HG03135 (cell line): ENCODE measurements at regions not wholly inside any gene's neighbourhood (a gene's known extent, or its start where the extent isn't known, plus 50 kb on each side); places are given as distances from the start of the nearest gene placed in this dataset.

ENCODE experiments used
- ATAC-seq: cut with Tn5 transposase; IDR thresholded peaks from one replicate; pipeline ENCODE4 v1.9.1; 2021; ENCODE audit warnings: mild to moderate bottlenecking, moderate library complexity; ENCODE audit not compliant: unreplicated experiment

GRCh38 chr4:24637173-24637572 lies 52.8 kb upstream of the DHX15 start:
- no peak for ATAC-seq

GRCh38 chr4:24638396-24638875 lies 54.1 kb upstream of the DHX15 start:
- ATAC-seq: no peak

- ATAC-seq: no peak
Measured at GRCh38 chr4:24639714-24640113, 55.4 kb upstream of the DHX15 start.

DNA sequence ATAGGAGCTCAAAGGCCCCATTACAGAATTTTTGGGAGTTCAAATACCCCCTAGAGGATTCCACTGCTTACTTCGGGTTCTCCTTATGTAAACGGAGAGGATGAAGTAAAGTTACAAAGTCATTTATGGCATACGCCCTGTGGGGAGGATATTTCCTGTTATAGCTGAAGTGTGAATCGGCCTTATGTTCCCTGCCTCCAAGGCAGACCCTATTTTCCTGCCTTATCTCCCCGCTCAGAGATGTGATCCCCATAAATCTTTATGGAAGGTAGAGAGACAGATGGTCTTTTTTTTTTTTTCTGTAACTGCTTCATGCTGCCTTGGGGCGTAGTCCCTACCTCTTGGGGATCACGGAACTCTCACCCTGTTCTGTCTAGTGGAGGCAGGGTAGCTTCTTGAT lies 56.0 kb upstream of the DHX15 start:
- ATAC-seq: no peak

DNA sequence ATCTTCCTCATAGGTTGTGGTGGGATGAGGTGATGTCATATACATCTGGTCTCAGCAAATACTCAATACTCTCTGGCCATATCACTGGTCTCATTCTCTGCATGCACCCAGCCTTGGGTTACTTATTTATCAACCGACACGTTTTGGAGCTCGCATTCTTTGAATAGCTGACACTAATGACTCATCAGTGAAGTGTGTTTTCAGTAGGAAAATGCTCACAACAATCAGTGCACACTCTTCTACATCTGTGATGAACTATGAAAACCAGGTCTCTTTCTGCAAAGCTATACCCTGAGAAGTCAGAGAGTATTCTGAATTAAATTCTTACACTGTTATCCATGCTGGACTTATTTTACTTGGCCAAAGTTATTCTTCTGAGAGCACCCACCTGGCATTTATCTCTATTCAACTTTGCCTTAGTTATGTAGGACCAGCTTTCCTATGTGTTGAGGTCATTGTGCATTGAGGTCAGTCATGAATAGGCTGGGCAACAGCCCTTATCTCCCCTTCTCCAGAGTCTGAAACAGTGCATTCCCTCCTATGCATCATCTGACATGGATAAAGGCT lies 58.7 kb upstream of the DHX15 start:
- ATAC-seq: no peak

- no peak for ATAC-seq
Measured at GRCh38 chr4:24643774-24644520, 59.6 kb upstream of the DHX15 start.

DNA sequence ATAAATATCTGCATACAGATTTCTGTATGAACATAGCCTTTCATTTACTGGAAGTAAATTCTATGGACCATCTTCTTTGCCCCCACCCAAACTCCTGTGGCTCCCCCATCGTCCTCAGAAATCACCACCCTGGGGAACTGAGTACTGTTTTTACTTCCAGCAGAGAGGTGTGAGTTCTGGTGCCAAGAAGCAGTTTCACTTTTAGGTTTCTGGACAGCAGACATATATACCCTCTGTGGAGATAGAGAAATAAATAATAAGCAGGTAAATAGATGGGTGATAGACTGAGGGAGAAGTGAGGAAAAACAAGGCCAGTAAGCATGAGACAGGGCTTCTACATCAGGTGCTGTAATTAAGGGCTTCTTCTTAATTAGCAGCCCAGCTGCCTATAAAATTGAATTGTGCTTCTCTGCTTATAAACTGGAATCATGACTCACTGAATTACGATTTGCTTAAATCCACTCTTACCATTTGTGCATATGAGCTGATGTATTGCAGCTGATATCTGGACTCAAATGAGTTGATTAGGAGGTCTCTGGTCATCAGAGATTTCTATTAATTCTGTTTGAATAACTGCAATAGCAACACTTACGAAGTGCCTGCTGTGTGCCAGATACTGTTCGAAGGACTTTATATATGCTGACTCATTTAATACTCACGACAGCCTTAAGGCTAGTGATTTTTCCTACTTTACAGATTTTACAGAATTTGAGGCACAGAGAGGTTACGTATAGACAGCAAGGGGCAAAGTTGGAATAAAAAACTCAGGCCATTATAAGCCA lies 60.8 kb upstream of the DHX15 start:
- ATAC-seq: no peak

GRCh38 chr4:24645765-24646550 lies 61.6 kb upstream of the DHX15 start:
- no peak for ATAC-seq

DNA sequence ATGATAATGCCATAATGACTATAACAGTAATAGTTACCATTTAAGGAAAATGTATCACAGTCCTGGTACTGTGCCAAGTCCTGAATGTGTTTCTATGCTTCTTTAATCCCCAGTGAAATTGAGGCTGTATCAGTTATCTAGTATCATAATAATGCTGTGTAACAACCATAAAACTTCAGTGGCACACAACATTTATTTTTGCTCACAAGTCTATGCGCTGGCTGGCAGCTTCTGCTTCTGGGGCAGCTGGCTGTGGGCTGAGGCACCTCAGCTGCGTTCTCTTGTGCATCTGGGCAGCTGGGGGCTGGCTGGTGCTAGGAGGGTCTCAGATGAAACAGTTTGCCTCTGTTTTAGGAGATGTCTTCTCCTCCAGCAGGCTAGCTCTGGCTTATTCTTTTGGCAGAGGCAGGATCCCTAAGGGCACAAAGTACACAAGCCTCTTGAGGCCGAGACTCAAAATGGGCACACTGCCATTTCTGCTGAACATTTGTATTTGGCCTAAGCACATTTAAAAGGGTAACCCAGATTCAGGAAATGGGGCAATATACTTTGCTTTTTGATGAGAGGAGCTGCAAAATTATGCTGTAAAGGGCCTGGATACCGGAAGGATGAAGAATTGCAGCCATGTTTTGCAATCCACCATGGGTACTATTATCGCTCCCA lies 62.6 kb upstream of the DHX15 start:
- no peak for ATAC-seq

GRCh38 chr4:24650849-24651640 lies 66.7 kb upstream of the DHX15 start:
- ATAC-seq: no peak

DNA sequence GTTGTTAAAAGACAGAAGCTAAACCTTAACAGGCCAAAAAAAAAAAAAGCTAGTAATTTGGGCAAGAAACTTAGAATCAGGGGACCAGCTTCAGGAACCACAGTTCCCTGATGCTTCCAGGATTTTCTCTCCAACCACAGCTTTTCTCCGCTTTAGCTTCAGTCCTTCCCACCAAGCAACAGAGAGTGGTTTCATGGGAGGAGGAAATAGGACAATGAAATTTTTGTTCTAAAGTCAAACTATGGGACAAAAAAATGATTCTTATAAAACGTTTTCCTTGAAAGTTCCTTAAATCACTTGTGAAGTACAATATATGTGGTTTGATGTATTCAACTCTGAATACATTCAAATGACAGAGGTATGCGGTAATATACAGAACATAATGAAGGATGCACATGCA lies 71.0 kb upstream of the DHX15 start:
- no peak for ATAC-seq

- ATAC-seq: no peak
Measured at GRCh38 chr4:24655971-24656370, 71.6 kb upstream of the DHX15 start.

DNA sequence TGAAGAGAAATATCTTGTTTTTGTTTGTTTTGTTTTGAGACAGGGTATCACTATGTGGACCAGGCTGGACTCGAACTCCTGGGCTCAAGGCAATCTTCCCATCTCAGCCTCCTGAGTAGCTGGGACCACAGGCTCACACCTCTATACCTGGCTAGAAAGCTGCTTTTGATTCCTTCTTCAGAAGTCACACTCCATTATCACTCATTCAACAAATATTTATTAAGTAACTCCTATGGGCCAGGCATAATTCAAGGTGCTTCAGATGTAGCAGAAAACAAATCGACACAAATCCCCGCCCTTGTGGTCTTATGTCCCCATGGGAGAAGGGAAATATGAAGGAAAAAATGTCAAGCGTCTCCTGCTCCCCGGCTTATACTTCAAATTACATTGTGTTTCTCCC lies 72.6 kb upstream of the DHX15 start:
- no peak for ATAC-seq

DNA sequence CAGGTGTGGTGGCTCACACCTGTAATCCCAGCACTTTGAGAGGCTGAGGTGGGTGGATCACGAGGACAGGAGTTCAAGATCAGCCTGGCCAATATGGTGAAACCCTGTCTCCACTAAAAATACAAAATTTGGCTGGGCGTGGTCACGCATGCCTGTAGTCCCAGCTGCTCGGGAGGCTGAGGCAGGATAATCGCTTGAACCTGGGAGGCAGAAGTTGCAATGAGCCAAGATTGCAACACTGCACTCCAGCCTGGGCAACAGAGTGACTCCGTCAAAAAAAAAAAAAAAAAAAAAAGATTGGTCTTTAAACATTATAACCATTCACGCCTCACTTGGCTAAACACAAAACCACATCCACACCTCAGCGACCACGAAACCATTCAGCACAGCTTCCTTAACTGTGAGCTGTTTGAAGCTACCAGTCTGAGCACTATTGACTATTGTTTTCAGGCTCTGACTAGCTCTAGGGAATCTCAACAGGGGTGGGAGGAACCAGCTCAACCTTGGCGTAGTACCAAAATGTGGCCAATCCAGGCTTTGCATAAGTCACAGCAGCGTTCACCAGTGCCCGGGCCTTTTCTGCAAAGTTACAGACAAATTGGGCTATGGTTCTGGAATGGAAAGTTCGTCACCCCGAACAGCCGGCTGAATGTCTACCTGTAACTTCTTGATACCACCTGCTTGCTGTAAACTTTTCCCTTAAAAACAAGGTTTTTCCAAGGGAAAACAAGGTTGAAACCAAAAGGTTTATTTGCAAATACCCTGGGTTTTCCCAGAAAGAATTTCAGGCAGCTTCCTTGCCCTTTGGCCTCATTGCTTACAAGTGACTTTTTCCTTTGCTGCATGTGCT lies 73.6 kb upstream of the DHX15 start:
- peak; percentile 80 for ATAC-seq

DNA sequence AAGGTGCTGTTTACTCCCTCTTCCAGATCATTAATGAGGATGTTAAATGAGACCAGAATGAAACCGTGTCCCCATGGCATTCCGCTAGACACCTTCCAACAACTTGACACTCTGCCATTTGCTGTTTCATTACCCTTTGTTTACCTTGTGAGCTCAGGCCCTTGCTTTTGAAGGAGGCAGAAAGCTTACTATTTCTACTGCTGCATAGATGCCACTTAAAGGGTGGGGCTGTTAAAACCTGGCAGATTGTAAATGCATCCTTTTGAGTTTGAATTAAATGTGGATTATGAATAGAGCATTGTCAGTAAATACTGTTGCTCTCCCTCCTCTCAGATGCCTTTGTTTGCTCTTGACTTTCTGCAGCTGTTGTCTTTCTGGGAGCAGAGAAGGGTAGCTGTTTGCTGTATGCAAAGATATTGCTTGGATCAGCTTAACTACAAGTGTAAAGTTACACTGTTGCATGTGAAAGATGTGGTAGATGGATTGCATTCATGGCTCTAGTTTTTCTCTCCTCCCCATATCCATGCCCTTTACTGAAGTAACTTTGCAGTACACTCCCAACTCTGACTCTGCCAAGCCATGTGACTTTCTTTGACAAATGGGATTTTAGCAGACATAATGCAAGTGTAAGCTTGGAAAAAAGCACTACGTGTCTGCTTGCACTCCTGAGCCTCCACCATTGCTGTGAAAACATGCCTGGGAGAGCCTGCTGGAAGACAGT lies 75.0 kb upstream of the DHX15 start:
- no peak for ATAC-seq

GRCh38 chr4:24662056-24662455 lies 77.7 kb upstream of the DHX15 start:
- ATAC-seq: no peak

DNA sequence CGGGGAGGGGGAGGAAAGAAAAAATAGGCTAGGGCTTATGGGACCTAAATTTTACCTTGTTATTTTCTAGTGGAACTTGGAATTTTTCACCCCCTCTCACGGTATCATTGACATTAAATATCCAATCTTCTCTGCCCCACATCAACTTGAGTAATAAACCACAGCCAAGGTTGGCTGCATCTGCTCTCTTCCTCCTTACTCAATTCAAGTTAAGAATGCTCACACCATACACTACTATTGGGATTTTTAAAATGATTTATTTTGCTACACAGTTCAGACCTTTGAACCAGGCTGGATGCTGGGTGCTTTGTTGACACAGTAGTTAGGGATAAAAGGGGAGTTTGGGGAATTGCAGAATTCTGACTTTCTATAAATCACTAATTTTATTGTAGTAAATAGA lies 78.2 kb upstream of the DHX15 start:
- no peak for ATAC-seq

DNA sequence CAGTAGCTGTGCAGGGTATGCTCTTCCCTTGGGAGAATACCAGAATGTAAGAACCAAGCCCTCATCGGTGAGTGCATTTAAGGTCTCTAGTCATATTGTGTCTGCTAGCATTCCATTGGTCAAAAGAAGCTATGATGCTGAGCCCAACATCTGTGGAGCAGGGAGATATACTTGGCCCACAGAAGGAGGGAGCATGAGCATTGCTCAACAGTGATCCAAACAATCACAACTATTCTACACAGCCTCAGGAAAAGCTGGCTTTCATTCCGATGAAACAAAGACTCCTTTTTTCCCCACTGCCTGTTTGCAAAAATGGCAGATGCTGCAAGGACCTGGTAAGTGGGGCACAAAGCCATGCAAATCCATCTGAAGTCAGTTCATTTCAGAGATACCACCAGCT lies 80.6 kb upstream of the DHX15 start:
- no peak for ATAC-seq
